Trophoblast cell (in vitro differentiated cells and primary cell): ENCODE measurements at regions not wholly inside any gene's neighbourhood (a gene's known extent, or its start where the extent isn't known, plus 50 kb on each side); places are given as distances from the start of the nearest gene placed in this dataset.
A peak's percentile ranks its signal among the peaks of the same experiment; 100 is the strongest.

Experiments used
- DNase-seq, 2 donors: peaks; one replicate each; pipeline ENCODE4 v3.0.0-alpha.2; 2016
- H2AFZ ChIP-seq: 2 replicates; pipeline ENCODE4 v1.6.1; 2013; ENCODE audit warnings: low read length, moderate library complexity, mild to moderate bottlenecking; ENCODE audit not compliant: insufficient read depth, poor library complexity
- H2AK5ac ChIP-seq: 2 replicates; pipeline ENCODE4 v1.6.1; 2013; ENCODE audit warnings: mild to moderate bottlenecking, low read length
- H2BK120ac ChIP-seq: 2 replicates; pipeline ENCODE4 v1.6.1; 2013; ENCODE audit warnings: low read length, mild to moderate bottlenecking, moderate library complexity; ENCODE audit not compliant: insufficient read depth, poor library complexity
- H2BK12ac ChIP-seq: 2 replicates; pipeline ENCODE4 v1.6.1; 2013; ENCODE audit warnings: mild to moderate bottlenecking, low read length, moderate library complexity
- H2BK5ac ChIP-seq: 2 replicates; pipeline ENCODE4 v1.6.1; 2013; ENCODE audit warnings: low read length, low read depth, moderate library complexity, mild to moderate bottlenecking; ENCODE audit not compliant: poor library complexity
- H3K14ac ChIP-seq: 2 replicates; pipeline ENCODE4 v1.6.1; 2013; ENCODE audit warnings: mild to moderate bottlenecking, low read length
- H3K18ac ChIP-seq: 2 replicates; pipeline ENCODE4 v1.6.1; 2013; ENCODE audit warnings: mild to moderate bottlenecking, low read length
- H3K23ac ChIP-seq: 2 replicates; pipeline ENCODE4 v1.6.1; 2013; ENCODE audit warnings: low read length
- H3K27ac ChIP-seq: 2 replicates; pipeline ENCODE4 v1.5.1; 2013; ENCODE audit warnings: low read depth, mild to moderate bottlenecking, inconsistent platforms, low read length, moderate library complexity
- H3K27me3 ChIP-seq: 2 replicates; pipeline ENCODE4 v1.6.1; 2013; ENCODE audit warnings: inconsistent platforms, mild to moderate bottlenecking, low read length, moderate library complexity; ENCODE audit not compliant: insufficient read depth
- H3K36me3 ChIP-seq, 2 experiments: 1 replicate in 1 of 2; 2 replicates in 1 of 2; pipeline ENCODE4 v1.6.1; 2013; ENCODE audit warnings: low read length in 2 of 2, mild to moderate bottlenecking in 2 of 2, moderate library complexity in 1 of 2; ENCODE audit not compliant: insufficient read depth in 2 of 2, control insufficient read depth in 1 of 2
- H3K4ac ChIP-seq: 2 replicates; pipeline ENCODE4 v1.6.1; 2013; ENCODE audit warnings: low read depth, mild to moderate bottlenecking, low read length, moderate library complexity
- H3K4me1 ChIP-seq, 2 experiments: 1 replicate in 1 of 2; 2 replicates in 1 of 2; pipeline ENCODE4 v1.6.1; 2013; ENCODE audit warnings: low read length in 2 of 2, mild to moderate bottlenecking in 2 of 2, moderate library complexity in 1 of 2; ENCODE audit not compliant: insufficient read depth in 2 of 2, control insufficient read depth in 1 of 2
- H3K4me2 ChIP-seq: 2 replicates; pipeline ENCODE4 v1.6.1; 2013; ENCODE audit warnings: inconsistent platforms, mild to moderate bottlenecking, low read length, moderate library complexity
- H3K4me3 ChIP-seq: 2 replicates; pipeline ENCODE4 v1.5.1; 2013; ENCODE audit warnings: mild to moderate bottlenecking, low read depth, low read length, inconsistent platforms
- H3K79me1 ChIP-seq: one replicate; pipeline ENCODE4 v1.6.1; 2013; ENCODE audit warnings: low read length
- H3K79me2 ChIP-seq: 2 replicates; pipeline ENCODE4 v1.6.1; 2013; ENCODE audit warnings: low read length, mild to moderate bottlenecking; ENCODE audit not compliant: control insufficient read depth, insufficient read depth, poor library complexity
- H3K9ac ChIP-seq: 2 replicates; pipeline ENCODE4 v1.6.1; 2013; ENCODE audit warnings: mild to moderate bottlenecking, low read length
- H3K9me3 ChIP-seq: 2 replicates; pipeline ENCODE4 v1.6.1; 2013; ENCODE audit warnings: low read depth, mild to moderate bottlenecking, control low read depth, inconsistent platforms, low read length; ENCODE audit not compliant: insufficient read depth
- H4K12ac ChIP-seq: 2 replicates; pipeline ENCODE4 v1.6.1; 2013; ENCODE audit warnings: low read depth, mild to moderate bottlenecking, low read length, moderate library complexity
- H4K8ac ChIP-seq: 2 replicates; pipeline ENCODE4 v1.6.1; 2013; ENCODE audit warnings: low read depth, mild to moderate bottlenecking, low read length, moderate library complexity
- H4K91ac ChIP-seq: one replicate; pipeline ENCODE4 v1.6.1; 2013; ENCODE audit warnings: low read depth, mild to moderate bottlenecking, low read length, moderate library complexity
- WGBS: extraction: QIAGEN DNeasy Blood & Tissue Kit; methylation state at CpG from one replicate; pipeline ENCODE4 v1.1.7; 2013; ENCODE audit warnings: missing lambda C conversion rate; ENCODE audit not compliant: insufficient read length, insufficient coverage; ENCODE audit errors: extremely low coverage; 5-methylcytosine and 5-hydroxymethylcytosine counted together

- no peak overlapping the region for H2BK5ac ChIP-seq
- peak overlapping the region; percentile 61 for H3K27ac ChIP-seq
- no peak overlapping the region for H3K4me3 ChIP-seq
- no peaks in the 10 kb centered on the region for H3K9me3 ChIP-seq
- no peaks in the 10 kb centered on the region for H3K27me3 ChIP-seq
- no peak overlapping the region for H3K4ac ChIP-seq
- DNase-seq: peak; percentile 59 to 86
- H3K36me3 ChIP-seq: no peaks in the 10 kb centered on the region
- H3K14ac ChIP-seq: no peak overlapping the region
- no peak overlapping the region for H2BK12ac ChIP-seq
- H3K4me1 ChIP-seq: peaks cover 4 to 6% of the 10 kb centered on the region in 2 experiments
- no peak overlapping the region for H2AK5ac ChIP-seq
- no peak overlapping the region for H3K18ac ChIP-seq
- H3K23ac ChIP-seq: no peak overlapping the region
- H3K4me2 ChIP-seq: no peak overlapping the region
- H4K12ac ChIP-seq: no peak overlapping the region
- H3K9ac ChIP-seq: no peak overlapping the region
- H3K79me1 ChIP-seq: peaks cover 1% of the 10 kb centered on the region
- no peak overlapping the region for H2AFZ ChIP-seq
- no CpG with 5 or more reads among the region's 2 CpGs for WGBS
- H2BK120ac ChIP-seq: no peak overlapping the region
- H3K79me2 ChIP-seq: no peaks in the 10 kb centered on the region
- H4K91ac ChIP-seq: no peak overlapping the region
- no peak overlapping the region for H4K8ac ChIP-seq
Observed at GRCh38 chr10:111479966-111480365, 403.1 kb downstream of the ADRA2A start.

- Histone ChIP-seq H3K9me3 (no peaks in the 10 kb centered on the region), H4K8ac (no peak overlapping the region), H3K18ac (no peak overlapping the region), H4K91ac (no peak overlapping the region), H3K27me3 (no peaks in the 10 kb centered on the region), H3K4ac (no peak overlapping the region), H3K4me1 (peaks cover 2 to 6% of the 10 kb centered on the region in 2 experiments), H3K14ac (no peak overlapping the region), H3K23ac (no peak overlapping the region), H3K27ac (no peak overlapping the region), H4K12ac (no peak overlapping the region), H2AK5ac (no peak overlapping the region), H2BK120ac (no peak overlapping the region), H3K4me2 (no peak overlapping the region), H3K36me3 (no peaks in the 10 kb centered on the region), H3K79me1 (peaks cover 1% of the 10 kb centered on the region), H3K9ac (no peak overlapping the region), H2AFZ (no peak overlapping the region), H3K79me2 (no peaks in the 10 kb centered on the region), H3K4me3 (no peak overlapping the region), H2BK5ac (no peak overlapping the region), H2BK12ac (peak overlapping the region; percentile 15)
- WGBS: no CpG with 5 or more reads among the region's 5 CpGs
- peak in 1 of 2 donors; percentile 11 for DNase-seq
Observed at GRCh38 chr10:111481261-111481826, 404.5 kb downstream of the ADRA2A start.

GRCh38 chr10:111481866-111482265, 405.0 kb downstream of the ADRA2A start:
- Histone ChIP-seq H3K4me3 (no peak overlapping the region), H2BK120ac (no peak overlapping the region), H2AK5ac (no peak overlapping the region), H4K12ac (no peak overlapping the region), H3K14ac (no peak overlapping the region), H3K79me1 (peaks cover 1% of the 10 kb centered on the region), H3K23ac (no peak overlapping the region), H3K4me2 (no peak overlapping the region), H3K4me1 (peaks cover 2 to 6% of the 10 kb centered on the region in 2 experiments), H3K18ac (no peak overlapping the region), H2BK5ac (no peak overlapping the region), H3K27ac (no peak overlapping the region), H4K91ac (no peak overlapping the region), H3K36me3 (no peaks in the 10 kb centered on the region), H3K9me3 (no peaks in the 10 kb centered on the region), H3K4ac (no peak overlapping the region), H2BK12ac (no peak overlapping the region), H3K27me3 (no peaks in the 10 kb centered on the region), H3K79me2 (no peaks in the 10 kb centered on the region), H2AFZ (no peak overlapping the region), H3K9ac (no peak overlapping the region), H4K8ac (no peak overlapping the region)
- WGBS: no CpG with 5 or more reads among the region's 2 CpGs
- no peak for DNase-seq

GRCh38 chr10:111482621-111483216, 405.9 kb downstream of the ADRA2A start:
- Histone ChIP-seq H3K4me2 (no peak overlapping the region), H4K8ac (no peak overlapping the region), H3K14ac (no peak overlapping the region), H3K9me3 (no peaks in the 10 kb centered on the region), H3K27me3 (no peaks in the 10 kb centered on the region), H2BK12ac (no peak overlapping the region), H2AFZ (no peak overlapping the region), H3K79me1 (peaks cover 1% of the 10 kb centered on the region), H2BK120ac (no peak overlapping the region), H3K4me1 (peaks cover 2 to 6% of the 10 kb centered on the region in 2 experiments), H3K18ac (no peak overlapping the region), H3K4ac (no peak overlapping the region), H4K91ac (no peak overlapping the region), H2BK5ac (no peak overlapping the region), H3K27ac (no peak overlapping the region), H2AK5ac (no peak overlapping the region), H3K36me3 (no peaks in the 10 kb centered on the region), H3K4me3 (no peak overlapping the region), H3K23ac (no peak overlapping the region), H4K12ac (no peak overlapping the region), H3K79me2 (no peaks in the 10 kb centered on the region), H3K9ac (no peak overlapping the region)
- whole genome bisulfite sequencing: no CpG with 5 or more reads among the region's 5 CpGs
- DNase-seq: no peak
